GM18873 (cell line): ENCODE measurements at regions not wholly inside any gene's neighbourhood (a gene's known extent, or its start where the extent isn't known, plus 50 kb on each side); places are given as distances from the start of the nearest gene placed in this dataset.

Experiments used
- ATAC-seq: cut with Tn5 transposase; IDR thresholded peaks from one replicate; pipeline ENCODE4 v1.9.1; 2021; ENCODE audit warnings: mild to moderate bottlenecking, moderate library complexity, moderate number of reproducible peaks; ENCODE audit not compliant: unreplicated experiment, low FRiP score

- no peak for ATAC-seq
These were observed 286.5 kb upstream of the CRIM1 start for GRCh38 chr2:36069074-36069473.

GRCh38 chr2:36068086-36068485 is 287.5 kb upstream of the CRIM1 start:
- no peak for ATAC-seq

GRCh38 chr2:36060133-36060532 is 295.4 kb upstream of the CRIM1 start:
- no peak for ATAC-seq

GRCh38 chr2:36059691-36060090 is 295.9 kb upstream of the CRIM1 start:
- peak; percentile 100 for ATAC-seq

- ATAC-seq = no peak
These were observed 296.6 kb upstream of the CRIM1 start for GRCh38 chr2:36058953-36059352.

GRCh38 chr2:36058076-36058475 is 297.5 kb upstream of the CRIM1 start:
- ATAC-seq = no peak

- no peak for ATAC-seq
These were observed 302.8 kb upstream of the CRIM1 start for GRCh38 chr2:36052819-36053218.

GRCh38 chr2:36044411-36044810 is 311.2 kb upstream of the CRIM1 start:
- no peak for ATAC-seq

GRCh38 chr2:36035137-36035536 is 320.4 kb upstream of the CRIM1 start:
- ATAC-seq = no peak

GRCh38 chr2:36032046-36032445 is 323.5 kb upstream of the CRIM1 start:
- no peak for ATAC-seq

GRCh38 chr2:36031471-36031870 is 324.1 kb upstream of the CRIM1 start:
- ATAC-seq = no peak

GRCh38 chr2:36027616-36028015 is 328.0 kb upstream of the CRIM1 start:
- no peak for ATAC-seq

GRCh38 chr2:36013064-36013463 is 342.5 kb upstream of the CRIM1 start:
- no peak for ATAC-seq

- ATAC-seq = no peak
These were observed 349.1 kb upstream of the CRIM1 start for GRCh38 chr2:36006444-36006843.

GRCh38 chr2:36002941-36003340 is 352.6 kb upstream of the CRIM1 start:
- ATAC-seq = no peak

GRCh38 chr2:35997488-35997887 is 358.1 kb upstream of the CRIM1 start:
- no peak for ATAC-seq

- no peak for ATAC-seq
These were observed 366.1 kb upstream of the CRIM1 start for GRCh38 chr2:35989503-35989902.

GRCh38 chr2:35989040-35989439 is 366.5 kb upstream of the CRIM1 start:
- no peak for ATAC-seq

GRCh38 chr2:35986871-35987270 is 368.7 kb upstream of the CRIM1 start:
- ATAC-seq = no peak

GRCh38 chr2:35978218-35978617 is 377.4 kb upstream of the CRIM1 start:
- peak; percentile 92 for ATAC-seq

- ATAC-seq = no peak
These were observed 379.0 kb upstream of the CRIM1 start for GRCh38 chr2:35976611-35977010.

- no peak for ATAC-seq
These were observed 381.8 kb upstream of the CRIM1 start for GRCh38 chr2:35973737-35974132.

- no peak for ATAC-seq
These were observed 382.3 kb upstream of the CRIM1 start for GRCh38 chr2:35973132-35973736.
